ENCODE measurements at regions not wholly inside any gene's neighbourhood (a gene's known extent, or its start where the extent isn't known, plus 50 kb on each side); places are given as distances from the start of the nearest gene placed in this dataset.

DNA sequence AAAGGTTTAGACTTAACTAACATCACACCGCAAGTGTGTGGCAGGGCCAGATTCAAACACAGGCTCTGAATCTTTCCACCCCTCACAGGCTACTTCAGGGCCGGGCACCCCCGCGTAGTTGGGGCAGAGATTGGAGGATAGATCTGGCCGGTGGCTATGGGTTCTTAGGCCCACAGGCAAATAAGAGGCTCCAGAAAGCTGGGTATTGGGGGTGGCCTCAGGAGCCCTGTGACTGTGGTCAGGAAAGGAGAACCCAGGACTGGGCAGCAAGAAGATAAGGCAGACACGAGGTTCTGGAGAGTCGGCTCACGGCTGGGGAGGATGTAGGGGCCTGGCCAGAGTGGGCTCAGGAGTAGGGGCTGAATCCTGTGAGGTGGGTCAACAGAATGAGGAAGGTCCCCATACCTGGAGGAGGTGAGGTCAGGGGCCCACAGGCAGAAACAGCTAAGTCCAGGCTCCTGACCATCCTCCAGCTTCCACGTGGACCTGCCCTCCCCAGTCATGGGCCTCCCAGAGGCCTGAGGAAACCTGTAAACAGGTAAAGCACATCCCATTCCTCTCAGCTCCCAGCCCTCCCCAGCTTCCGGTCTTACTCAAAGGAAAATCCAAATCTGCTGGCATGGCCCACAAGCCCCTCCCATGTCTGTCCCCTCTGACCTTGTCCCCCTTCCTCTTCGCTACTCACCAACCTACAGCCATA, 306.2 kb downstream of the MATN1 start:
- DNase-seq: no peak

DNA sequence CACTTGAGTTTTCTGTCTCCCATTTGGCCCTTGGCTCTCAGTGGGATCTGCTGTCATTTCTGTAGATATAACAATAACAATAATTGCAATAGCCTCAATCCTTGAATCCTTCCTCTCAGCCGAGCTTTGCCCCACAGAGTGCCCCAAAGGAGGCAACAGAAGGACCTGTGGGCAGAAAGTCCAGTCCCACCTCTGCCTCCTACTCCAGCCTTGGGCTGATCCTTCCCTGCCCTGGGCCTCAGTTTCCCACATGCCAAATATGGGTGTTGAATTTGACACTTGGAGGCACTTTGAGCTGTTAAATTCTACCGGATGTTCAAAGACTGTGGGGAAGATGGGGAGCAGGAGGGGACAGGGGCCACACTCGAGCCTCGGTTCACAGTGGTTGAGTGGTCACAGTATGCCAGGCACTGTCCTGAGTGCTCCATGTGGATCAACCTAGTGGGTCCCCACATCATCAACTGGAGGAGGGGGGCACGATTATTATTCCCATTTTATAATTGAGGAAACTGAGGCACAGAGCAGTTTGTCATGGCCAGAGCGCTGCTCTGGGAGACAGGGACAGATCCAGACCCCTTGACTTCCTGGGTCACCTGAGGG, 307.1 kb downstream of the MATN1 start:
- no peak for DNase-seq

DNA sequence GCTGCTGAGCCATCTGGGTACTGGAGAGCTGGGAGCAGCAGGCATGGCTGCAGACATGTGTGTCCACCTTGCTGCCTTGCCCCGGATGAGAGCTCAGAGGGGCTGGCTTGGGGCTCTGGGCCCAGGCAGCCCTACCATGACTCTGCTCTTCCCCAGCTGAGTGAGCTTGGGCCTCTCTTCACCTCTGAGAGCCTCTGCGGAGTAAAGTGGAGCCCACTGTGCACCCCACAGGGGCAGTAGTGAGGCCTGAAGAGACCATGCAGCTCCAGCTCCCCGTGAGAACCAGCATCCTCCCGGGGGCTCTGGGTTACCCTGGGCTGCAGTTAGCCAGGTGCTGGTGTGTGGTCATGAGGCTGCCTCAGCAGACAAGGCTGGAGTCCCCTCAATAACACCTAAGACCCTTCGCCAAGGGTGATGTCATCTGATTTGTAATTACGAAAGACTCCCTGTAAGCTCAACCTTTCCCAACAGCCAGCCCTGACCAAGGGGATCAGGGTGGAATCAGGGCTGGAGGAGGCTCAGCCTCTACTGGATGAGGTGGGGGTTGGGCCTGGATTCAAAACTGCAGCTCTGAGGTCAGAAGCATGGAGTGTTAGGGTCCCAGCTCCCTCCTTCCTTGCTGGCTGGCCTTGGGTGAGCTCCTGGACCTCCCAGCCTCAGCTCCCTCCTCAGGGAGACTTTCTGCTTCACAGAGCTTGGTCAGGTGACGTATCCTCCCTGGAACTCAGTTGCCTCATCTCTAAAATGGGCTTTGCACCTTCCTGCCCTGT, 308.0 kb downstream of the MATN1 start:
- DNase-seq: no peak

DNA sequence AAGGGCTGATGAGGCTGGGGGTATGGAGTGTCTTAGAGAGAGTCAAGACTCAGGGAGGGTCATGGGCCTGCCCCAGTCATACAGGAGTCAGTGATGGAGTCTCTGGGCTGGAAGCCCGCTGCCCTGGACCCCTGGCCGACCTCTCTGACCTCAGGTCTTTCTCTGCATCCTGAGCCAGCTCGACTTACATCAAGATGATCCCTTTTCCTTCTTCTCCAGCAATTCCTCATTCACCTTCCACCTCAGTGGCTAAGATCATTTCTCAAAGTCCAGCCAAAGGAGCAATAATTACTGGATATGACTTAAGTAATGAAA, 308.6 kb downstream of the MATN1 start:
- DNase-seq: no peak

DNA sequence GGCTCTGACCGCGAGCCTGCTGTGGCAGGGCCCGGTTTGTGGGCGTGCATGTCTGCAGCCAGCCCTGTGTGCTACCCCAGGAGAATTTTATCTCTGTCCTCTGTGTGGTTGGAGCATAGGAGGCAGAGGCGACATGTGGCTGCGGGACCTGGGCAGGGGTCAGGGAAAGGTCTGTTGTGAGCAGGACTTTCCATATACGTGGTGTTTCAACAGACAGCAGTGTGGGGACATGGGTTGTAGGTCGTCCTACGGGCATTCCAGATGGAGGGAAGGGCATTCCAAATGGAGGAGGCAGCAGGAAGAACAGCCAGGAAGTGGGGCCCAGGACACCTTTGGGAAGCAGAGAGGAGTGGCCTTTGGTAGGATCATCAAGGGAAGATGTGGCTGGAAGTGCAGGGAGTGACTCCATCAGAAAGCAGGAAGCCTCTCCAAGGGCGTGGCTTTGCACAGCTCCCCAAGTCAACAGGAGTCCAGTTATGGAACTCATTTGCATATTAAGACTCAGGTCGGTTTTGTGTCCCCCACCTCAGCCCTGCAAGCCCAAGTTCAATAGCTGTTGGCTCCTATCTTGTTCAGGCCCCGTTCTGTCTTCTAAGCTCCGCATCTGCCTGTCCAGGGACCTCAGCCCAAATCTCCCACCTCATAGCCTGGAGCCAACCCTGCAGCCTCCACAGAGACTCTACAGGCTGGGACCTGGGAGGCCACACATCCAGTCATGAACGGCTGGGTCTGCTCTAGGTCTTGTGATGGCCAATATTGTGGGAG, 309.1 kb downstream of the MATN1 start:
- DNase-seq: no peak

DNA sequence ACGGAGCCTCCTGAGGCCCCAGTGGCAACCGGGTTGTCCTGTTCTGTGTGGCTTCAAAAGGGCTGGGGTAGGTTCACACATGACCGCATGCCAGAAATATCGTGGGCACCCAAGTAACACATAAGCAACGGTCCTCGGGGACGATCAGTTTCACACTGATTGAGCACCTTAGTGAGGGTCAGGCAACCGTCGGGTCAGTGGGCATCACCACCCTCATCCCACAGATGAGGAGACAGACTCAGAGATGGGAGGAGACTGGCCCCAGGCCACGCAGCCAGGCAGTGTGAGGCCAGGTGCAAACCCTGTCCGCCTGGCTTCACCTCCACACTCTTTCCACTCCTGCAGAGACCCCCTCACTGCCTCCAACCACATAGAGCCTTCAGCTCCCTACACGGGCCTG, 309.8 kb downstream of the MATN1 start:
- no peak for DNase-seq

DNA sequence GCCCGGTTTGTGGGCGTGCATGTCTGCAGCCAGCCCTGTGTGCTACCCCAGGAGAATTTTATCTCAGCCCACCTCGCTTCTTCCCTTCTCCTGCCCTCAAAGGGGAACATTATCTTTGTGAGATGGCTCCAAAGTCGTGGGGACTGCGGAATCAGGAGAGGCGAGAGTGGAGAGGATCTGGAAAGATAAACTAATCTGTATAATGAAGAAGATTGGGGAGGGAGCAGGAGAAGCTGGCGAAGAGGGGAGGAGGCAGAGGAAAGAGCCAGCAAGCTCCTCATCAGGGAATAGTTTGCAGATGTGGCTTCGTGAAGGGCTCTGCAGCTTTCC, 310.3 kb downstream of the MATN1 start:
- no peak for DNase-seq

- no peak for DNase-seq
Measured at GRCh38 chr1:30412241-30413110, 310.9 kb downstream of the MATN1 start.

- DNase-seq: no peak
Measured at GRCh38 chr1:30411206-30411605, 312.2 kb downstream of the MATN1 start.

DNA sequence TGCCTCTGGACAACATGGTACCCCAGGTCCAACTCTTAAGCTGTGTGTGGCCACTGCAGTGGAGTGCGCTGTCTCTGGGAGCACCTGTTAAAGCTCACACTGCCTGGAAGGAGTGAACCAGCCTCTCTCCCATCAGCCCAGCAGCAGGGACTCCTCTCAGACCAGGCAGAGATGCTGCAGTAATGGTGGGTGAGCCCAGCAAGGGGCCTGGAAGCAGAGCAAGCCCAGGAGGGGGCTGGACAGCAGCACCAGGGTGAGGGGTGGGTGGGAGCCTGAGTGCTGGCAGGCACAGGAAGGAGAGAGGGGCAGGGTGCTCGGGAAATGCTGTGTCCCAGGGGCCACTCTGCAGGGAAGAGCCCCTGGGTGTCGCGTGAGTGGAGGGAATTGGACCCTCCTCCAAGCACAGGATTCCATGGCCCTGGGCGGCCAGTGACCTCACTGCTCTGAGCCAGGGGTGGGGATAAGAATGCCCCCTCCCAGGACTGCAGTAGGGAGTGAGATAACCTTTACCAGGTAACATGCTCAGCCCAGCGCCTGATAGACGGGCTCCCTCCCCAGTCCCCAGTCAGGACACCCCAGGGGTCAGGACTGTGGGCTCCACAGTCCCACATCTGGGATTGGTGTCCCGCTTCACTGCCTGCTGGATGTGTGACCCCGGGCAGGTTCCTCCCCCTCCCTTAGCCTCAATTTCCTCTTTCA, 313.1 kb downstream of the MATN1 start:
- DNase-seq: no peak

- no peak for DNase-seq
Measured at GRCh38 chr1:30409476-30410152, 313.8 kb downstream of the MATN1 start.

GRCh38 chr1:30407865-30408580, 315.4 kb downstream of the MATN1 start:
- no peak for DNase-seq

DNA sequence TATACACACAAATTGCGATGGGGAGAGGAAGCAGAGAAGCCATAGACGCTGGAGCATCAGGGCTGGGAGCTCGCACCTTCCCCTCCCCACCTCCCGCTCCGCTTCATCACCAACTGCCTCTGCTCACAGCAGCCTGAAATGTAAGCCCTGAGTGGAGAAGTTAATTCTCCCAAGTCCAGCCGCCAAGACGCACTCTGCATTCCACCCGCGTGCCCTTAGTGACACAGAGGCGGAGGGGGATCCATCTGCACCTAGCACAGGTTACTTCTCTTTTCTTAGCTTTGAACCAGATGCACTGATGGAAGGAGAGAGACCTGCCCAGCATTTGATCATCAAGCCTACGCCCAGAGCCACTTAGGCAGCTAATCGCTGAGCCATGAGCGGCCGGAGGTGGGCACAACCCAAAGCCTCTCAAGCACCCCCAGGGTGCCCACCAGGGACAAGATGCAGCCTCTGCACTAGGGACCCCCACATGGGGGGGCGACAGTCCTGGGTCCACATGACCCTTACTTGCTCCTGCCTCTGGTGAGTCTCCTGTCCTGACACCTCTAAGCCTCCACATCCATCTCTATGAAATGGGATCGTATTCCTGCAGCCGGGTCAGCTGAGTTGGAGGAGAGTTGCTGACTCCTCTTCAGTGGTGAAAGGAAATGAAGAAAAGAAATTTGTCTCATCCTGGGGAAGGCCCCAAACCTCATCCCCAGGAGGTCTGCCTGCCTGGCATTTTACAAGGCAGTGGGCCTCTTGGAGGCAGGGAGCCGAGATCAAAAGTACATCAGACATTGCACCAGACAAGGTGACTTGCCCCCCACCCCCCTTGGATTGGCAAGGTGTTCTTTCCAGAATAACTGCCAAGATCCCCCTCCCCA, 316.2 kb downstream of the MATN1 start:
- no peak for DNase-seq

GRCh38 chr1:30405631-30406212, 317.7 kb downstream of the MATN1 start:
- DNase-seq: no peak

DNA sequence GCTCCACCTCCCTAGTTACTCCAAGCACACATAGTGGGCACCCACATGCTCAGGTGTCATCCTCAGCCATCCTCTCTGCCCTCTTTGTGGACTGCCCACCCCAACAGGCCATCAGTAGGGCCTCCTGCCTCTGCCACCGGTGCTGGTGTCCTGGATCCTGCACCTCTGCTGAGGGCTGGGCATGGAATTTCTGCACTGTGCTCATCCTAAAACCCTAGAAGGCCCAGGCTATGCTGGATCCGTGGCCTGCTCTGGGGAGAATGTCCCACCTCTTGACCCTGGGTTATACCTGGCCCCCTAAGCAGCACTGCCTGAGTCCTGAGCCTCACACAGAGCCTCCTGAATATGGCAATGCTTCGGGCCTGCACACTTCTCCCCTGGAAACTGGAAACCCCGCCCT, 318.3 kb downstream of the MATN1 start:
- DNase-seq: no peak

DNA sequence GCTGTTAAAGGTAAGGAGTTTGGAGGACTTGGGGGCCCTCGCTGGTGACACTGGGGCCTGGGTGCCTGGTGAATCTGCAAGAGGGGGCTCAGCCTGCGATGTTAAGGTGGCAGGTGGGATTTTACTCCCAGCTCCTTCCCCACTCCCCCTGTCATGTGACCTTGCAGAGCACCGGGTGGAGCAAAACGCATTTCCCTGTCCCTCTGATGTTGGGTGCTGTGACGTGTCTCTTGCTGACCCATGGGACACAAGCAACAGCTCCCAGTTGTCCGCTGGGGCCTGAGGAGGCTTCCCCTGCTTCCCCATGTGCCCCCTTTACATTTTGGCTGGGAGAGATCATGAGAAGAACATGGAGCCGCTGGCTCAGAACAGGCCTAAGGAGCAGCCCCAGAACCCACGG, 319.0 kb downstream of the MATN1 start:
- DNase-seq: no peak

DNA sequence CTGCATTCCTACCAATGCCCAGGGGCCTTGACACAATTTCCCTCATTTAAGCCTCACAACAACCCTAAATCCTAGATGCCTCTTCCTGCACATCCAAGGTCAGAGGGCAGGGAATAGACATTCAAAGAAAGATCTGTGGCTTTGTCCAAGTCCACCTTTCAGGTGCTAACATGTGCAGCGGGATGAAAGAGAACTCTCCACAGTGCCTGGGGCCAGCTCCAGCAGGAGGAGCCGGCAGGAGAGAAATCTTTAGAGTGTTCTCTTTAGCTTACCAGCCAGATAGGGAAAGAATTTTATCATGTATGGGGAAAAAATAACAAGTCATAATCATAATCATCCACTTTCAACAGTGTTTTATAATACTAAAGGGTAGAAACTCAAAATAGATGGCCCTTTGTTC, 319.7 kb downstream of the MATN1 start:
- DNase-seq: no peak

DNA sequence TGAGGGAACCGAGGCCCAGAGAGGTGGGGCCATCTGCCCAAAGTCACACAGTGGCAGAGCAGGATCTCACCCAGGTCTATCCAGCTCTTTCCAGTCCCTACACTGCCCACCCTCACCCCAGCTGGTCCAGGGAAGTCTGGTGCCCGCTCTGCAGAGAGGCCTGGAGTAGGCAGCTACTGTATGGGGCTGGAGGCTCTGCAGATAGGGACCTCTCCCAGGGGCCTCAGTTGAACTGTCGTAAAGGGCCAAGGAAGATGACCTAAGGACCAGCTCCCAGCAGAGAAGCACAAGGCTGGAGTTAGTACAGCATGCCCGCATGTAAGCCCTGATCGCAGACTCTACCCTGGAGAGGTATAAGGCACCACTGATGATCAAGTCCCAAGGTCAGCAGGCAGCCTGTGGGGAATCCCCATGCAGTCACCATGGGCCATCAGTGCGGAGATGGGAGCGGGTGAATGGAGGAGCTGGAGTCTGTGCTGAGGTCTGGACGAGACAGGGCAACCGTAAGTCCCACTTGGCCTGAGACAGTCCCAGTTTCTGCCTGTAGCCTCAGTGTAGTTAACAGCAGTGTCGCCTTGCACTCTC, 320.2 kb downstream of the MATN1 start:
- DNase-seq: no peak

DNA sequence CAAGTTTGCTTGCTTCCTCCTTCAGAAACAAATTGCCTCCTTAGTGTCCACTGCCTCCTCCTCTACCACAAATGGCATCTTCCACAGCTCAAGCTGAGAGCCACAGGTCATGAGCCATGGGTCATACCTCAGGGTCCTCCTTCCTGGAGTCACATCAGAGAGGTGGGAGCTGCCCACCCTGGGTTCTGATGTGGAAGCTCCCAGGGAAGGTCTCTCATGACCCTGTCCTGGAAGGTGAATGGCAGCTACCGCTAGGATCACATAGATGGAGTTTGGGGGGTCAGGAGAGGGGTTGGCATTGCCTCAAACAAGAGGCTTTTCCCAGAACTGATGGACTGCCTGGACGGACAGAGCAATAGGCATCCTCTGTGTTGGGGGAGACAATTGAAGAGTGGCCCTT, 321.4 kb downstream of the MATN1 start:
- no peak for DNase-seq

All from CD4-positive, alpha-beta T cell treated with Interleukin-12 subunit alpha and Interleukin-12 subunit beta, for 1 hour (primary cell).